ENCODE measurements at regions not wholly inside any gene's neighbourhood (a gene's known extent, or its start where the extent isn't known, plus 50 kb on each side); places are given as distances from the start of the nearest gene placed in this dataset.

GRCh38 chr6:164007881-164008280 lies 593.4 kb downstream of the QKI start:
- ChIA-PET CTCF (ENCODE audit: low intra/inter-chr PET ratio) (no interaction called here), POLR2A (no interaction called here)
- DNase-seq (ENCODE audit: extremely low read depth in 1 of 4, low spot score in 3 of 4) (no peak), FAIRE-seq (no peak), ATAC-seq (no peak)
- intact Hi-C loops (cut with micrococcal nuclease) (no loop called here), in situ Hi-C loops (cut with MboI) (no loop called here)
- Histone ChIP-seq H2AFZ (ENCODE audit: low read depth, low read length) (no peak overlapping the region), H3K27ac (ENCODE audit: extremely low read depth, low read depth, low read length) (no peak overlapping the region), H3K79me2 (ENCODE audit: control insufficient read depth, insufficient read depth, low read length) (no peaks in the 10 kb centered on the region), H3K9me3 (replicated peaks; ENCODE audit: control insufficient read depth, insufficient read depth, low read depth, low read length) (no peaks in the 10 kb centered on the region), H3K4me3 (no peak overlapping the region), H3K36me3 (ENCODE audit: control insufficient read depth, insufficient read depth, low read length) (no peaks in the 10 kb centered on the region), H4K20me1 (replicated peaks; ENCODE audit: control insufficient read depth, insufficient read depth, low read length) (no peaks in the 10 kb centered on the region), H3K4me2 (ENCODE audit: insufficient read depth, low read length) (no peak overlapping the region), H3K4me1 (replicated peaks in 1 of 2; ENCODE audit: control insufficient read depth in 2 of 2, insufficient read depth in 2 of 2, low read length in 2 of 2) (no peaks in the 10 kb centered on the region), H3K9ac (ENCODE audit: insufficient read depth in 1 of 2, low read depth in 2 of 2, low read length in 2 of 2) (no peak overlapping the region), H3K9me1 (ENCODE audit: control insufficient read depth, insufficient read depth, low read length) (no peaks in the 10 kb centered on the region), H3K27me3 (ENCODE audit: control insufficient read depth in 2 of 2, insufficient read depth in 2 of 2, low read length in 2 of 2) (0 out of 5 replicates have a peak, but pooled peaks cover 0 to 5% of the 10 kb centered on the region in 2 experiments)
- WGBS (ENCODE audit: insufficient coverage, low coverage, missing lambda C conversion rate) = under 1% methylated on average over 7 of the region's 7 CpGs
- BruUV-seq (replicated peaks) = no TSS peak
- TF ChIP-seq NR2F6 (CRISPR knock-in tag; IDR thresholded peaks at IDR 0.05) (no peak), FOSL1 (tag; conservative IDR thresholded peaks at IDR 0.05) (no peak), ZNF124 (CRISPR knock-in tag; IDR thresholded peaks at IDR 0.05) (no peak), HIVEP1 (CRISPR knock-in tag; IDR thresholded peaks at IDR 0.05) (no peak), PHF8 (IDR thresholded peaks at IDR 0.05; ENCODE audit: borderline replicate concordance, low read length) (no peak), ZNF239 (CRISPR knock-in tag; IDR thresholded peaks at IDR 0.05) (no peak)

- H3K27me3 ChIP-seq (ENCODE audit: control insufficient read depth in 2 of 2, insufficient read depth in 2 of 2, low read length in 2 of 2) = peaks cover 0 to 5% of the 10 kb centered on the region in 2 experiments; a peak in 1 of 5 replicates
- H2AFZ ChIP-seq (ENCODE audit: low read depth, low read length) = no peak overlapping the region
- no TSS peak for BruUV-seq (replicated peaks)
- TF ChIP-seq ZBTB43 (CRISPR knock-in tag; IDR thresholded peaks at IDR 0.05) = no peak
- H3K9me1 ChIP-seq (ENCODE audit: control insufficient read depth, insufficient read depth, low read length) = no peaks in the 10 kb centered on the region
- H4K20me1 ChIP-seq (replicated peaks; ENCODE audit: control insufficient read depth, insufficient read depth, low read length) = no peaks in the 10 kb centered on the region
- DNase-seq (ENCODE audit: extremely low read depth in 1 of 4, low spot score in 3 of 4) (no peak), FAIRE-seq (no peak), ATAC-seq (no peak)
- ChIA-PET CTCF (ENCODE audit: low intra/inter-chr PET ratio) (no interaction called here), POLR2A (no interaction called here)
- H3K4me3 ChIP-seq = no peak overlapping the region
- H3K27ac ChIP-seq (ENCODE audit: extremely low read depth, low read depth, low read length) = no peak overlapping the region
- H3K9ac ChIP-seq (ENCODE audit: insufficient read depth in 1 of 2, low read depth in 2 of 2, low read length in 2 of 2) = no peak overlapping the region
- H3K79me2 ChIP-seq (ENCODE audit: control insufficient read depth, insufficient read depth, low read length) = no peaks in the 10 kb centered on the region
- intact Hi-C loops (cut with micrococcal nuclease) (no loop called here), in situ Hi-C loops (cut with MboI) (no loop called here)
- H3K4me1 ChIP-seq (replicated peaks in 1 of 2; ENCODE audit: control insufficient read depth in 2 of 2, insufficient read depth in 2 of 2, low read length in 2 of 2) = no peaks in the 10 kb centered on the region
- WGBS (ENCODE audit: insufficient coverage, low coverage, missing lambda C conversion rate) = under 1% methylated on average over 6 of the region's 6 CpGs
- no peak overlapping the region for H3K4me2 ChIP-seq (ENCODE audit: insufficient read depth, low read length)
- H3K36me3 ChIP-seq (ENCODE audit: control insufficient read depth, insufficient read depth, low read length) = no peaks in the 10 kb centered on the region
- H3K9me3 ChIP-seq (replicated peaks; ENCODE audit: control insufficient read depth, insufficient read depth, low read depth, low read length) = no peaks in the 10 kb centered on the region
These were observed 591.9 kb downstream of the QKI start for GRCh38 chr6:164006459-164006858.

Data from K562 (cell line).